GM12891 (cell line): ENCODE measurements at regions not wholly inside any gene's neighbourhood (a gene's known extent, or its start where the extent isn't known, plus 50 kb on each side); places are given as distances from the start of the nearest gene placed in this dataset.

Experiments used
- POLR2A ChIP-seq: IDR thresholded peaks from 2 replicates; pipeline ENCODE4 v1.6.1; 2011; ENCODE audit warnings: low read depth, low read length, control low read depth
- POLR2AphosphoS5 ChIP-seq: IDR thresholded peaks from 2 replicates; pipeline ENCODE4 v1.6.1; 2011; ENCODE audit warnings: low read depth, low read length, control low read depth
- SPI1 ChIP-seq: IDR thresholded peaks from 2 replicates; pipeline ENCODE4 v1.6.1; 2011; ENCODE audit warnings: low read depth, low read length, control low read depth
- TAF1 ChIP-seq: IDR thresholded peaks from 2 replicates; pipeline ENCODE4 v1.6.1; 2011; ENCODE audit warnings: low read depth, low read length, control low read depth

DNA sequence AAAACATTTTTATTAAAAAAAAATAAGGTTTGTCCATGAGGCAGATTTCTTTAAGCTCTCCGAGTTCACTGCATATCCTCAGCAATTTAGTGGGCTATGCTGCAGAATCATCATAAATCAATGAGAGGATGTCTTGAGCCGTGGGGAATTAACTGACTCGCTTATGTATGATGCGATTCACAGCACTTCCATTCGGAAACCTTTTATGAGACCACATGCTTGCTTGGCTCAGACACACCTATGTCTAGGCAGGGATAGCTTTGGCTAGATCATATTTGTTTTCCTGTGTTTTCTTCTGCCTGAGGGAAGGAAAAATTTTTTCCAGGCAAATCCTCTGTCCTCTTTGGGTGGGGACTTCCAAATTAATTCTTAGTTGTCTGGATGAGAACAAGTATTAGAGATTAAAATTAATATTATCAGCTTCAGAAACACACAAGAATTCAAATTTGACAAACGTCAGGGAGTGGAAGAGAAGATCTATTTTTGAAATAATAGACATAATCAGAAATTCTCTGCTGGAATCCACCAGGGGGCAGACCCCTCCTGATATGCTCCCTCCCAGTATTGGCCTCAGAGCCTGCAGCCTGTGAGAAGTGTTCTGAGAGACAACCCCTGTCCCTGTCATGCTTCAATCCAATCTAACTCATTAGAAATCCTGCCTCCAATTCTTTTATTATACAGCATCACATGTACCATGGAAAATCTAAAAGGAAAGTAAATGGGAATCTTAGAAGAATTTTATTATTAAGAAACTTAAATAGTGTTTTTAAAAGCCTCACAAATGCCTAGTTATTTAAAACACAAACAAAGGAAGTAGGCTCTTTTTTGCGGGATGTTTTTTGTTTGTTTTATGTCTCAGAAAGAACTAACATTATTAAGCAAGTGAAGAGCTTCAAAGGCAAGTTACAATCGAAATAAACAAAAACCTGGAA lies 345.1 kb upstream of the TACR3 start:
- TF ChIP-seq POLR2A (no peak), TAF1 (no peak), POLR2AphosphoS5 (no peak), SPI1 (no peak)
